A172 (cell line): ENCODE measurements at regions not wholly inside any gene's neighbourhood (a gene's known extent, or its start where the extent isn't known, plus 50 kb on each side); places are given as distances from the start of the nearest gene placed in this dataset.
A peak's percentile ranks its signal among the peaks of the same experiment; 100 is the strongest.

Source experiments
- DNase-seq: peaks from one replicate; pipeline ENCODE4 v3.0.0-alpha.2; 2015; ENCODE audit warnings: low spot score

- no peak for DNase-seq
Measured at GRCh38 chr4:46594661-46595060, 204.7 kb upstream of the GABRA2 start.

- no peak for DNase-seq
Measured at GRCh38 chr4:46586566-46586965, 196.6 kb upstream of the GABRA2 start.

GRCh38 chr4:46581677-46582076 is 191.7 kb upstream of the GABRA2 start:
- DNase-seq = no peak

- no peak for DNase-seq
Measured at GRCh38 chr4:46554760-46555465, 165.0 kb upstream of the GABRA2 start.

GRCh38 chr4:46550471-46550870 is 160.5 kb upstream of the GABRA2 start:
- DNase-seq = no peak

DNA sequence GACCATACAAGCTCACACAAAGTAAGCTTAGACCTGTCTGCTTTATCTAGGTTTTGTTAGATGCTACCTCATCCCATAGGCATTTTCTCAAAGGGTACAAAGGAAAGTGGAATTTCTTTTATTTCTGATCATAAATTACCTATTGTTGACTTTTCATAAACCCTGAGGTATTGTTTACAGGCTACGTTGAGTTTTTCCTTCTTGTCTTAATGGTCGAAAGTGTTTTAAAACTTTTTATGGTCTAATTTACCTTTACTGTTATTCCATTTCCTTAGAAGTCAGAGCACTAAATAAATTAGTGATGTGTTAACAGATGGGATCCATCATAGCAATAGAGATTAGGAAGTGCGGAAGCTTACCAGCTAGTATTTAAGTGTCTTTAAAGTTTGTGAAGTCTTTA is 159.2 kb upstream of the GABRA2 start:
- no peak for DNase-seq

DNA sequence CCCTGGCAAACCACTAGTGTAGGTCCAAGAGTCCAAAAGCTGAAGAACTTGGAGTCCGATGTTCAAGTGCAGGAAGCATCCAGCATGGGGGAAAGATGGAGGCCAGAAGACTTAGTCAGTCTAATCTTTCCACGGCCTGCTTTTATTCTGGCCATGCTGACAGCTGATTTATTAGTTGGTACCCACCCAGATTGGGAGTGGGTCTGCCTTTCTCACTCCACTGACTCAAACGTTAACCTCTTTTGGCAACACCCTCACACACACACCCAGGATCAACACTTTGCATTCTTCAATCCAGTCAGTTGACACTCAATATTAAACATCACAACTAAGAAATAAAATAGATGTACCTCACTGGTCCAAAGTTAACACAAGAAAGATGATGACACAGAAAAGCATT is 134.8 kb upstream of the GABRA2 start:
- DNase-seq = no peak

GRCh38 chr4:46520361-46520760 is 130.4 kb upstream of the GABRA2 start:
- DNase-seq = no peak

DNA sequence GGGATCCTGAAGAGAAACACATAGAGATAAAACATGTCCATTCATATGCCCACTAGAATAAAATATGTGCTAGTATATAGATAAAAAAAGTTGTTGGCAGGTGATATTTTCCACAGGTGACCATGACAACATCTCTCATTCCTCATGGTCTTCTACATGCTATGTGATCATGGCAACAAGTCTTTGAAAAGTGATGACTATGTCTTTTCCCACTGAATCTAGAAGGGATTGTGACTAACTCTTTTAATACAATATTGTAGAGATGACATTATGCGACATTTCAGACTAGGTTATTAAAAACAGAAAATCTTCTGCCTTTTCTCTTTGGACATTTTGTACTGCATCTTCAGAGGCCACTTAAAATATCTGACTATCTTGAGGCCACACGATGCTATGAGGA is 126.0 kb upstream of the GABRA2 start:
- no peak for DNase-seq

GRCh38 chr4:46508216-46508615 is 118.3 kb upstream of the GABRA2 start:
- no peak for DNase-seq

DNA sequence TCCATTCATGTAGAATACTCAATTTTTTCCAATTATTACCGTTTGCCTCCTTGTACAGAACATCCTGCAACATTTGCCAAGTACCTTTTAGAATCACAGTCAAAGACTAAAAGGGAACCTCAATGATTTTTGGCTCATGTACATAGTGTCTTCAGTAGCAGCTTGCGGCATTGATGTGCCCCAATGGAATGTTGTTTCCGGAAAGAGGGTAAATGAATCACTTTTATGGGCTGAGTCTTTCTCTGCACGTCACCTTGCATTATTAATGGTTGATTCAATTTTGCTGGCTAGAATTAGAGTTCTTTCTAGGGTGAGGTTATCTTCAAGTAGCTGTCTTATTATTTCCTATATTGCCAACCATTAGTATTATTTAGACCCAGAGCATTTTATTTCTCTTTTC is 116.9 kb upstream of the GABRA2 start:
- peak; percentile 28 for DNase-seq

DNA sequence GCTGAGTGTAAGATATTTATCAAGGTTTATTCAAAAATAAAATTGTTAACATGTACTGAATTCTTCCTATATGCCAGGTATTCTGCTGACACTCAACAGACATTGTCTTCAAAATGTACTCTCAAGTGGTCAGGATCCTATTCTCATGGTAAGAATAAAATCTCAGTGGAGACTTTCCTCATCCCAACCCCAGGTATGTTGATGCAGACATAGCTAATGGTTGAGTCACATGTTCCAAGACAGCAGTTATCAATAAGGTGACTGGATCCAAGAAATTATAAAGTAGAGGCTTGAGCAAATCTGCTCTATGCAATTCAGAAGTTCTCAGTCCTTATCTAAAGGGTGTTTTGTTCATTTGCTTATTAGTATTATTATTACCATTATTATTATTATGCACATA is 115.2 kb upstream of the GABRA2 start:
- DNase-seq = no peak

DNA sequence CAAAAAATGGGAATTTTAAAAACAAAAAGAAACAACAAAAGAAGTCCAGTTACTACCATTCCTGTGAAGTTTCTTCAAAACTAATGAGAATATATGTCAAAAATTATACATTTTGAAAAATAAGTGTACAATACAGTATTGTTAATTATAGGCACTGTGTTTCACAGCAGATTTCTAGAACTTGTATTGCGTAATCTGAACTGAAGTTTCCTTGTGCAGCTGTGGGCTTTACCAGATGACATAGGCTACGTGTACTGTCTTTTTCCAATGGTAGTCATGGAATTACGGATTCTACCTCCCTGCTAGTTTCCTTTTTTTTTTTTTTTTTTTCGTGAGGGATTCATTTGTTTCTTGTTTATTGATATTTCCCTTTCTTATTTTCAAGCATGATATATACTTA is 113.8 kb upstream of the GABRA2 start:
- DNase-seq = no peak

GRCh38 chr4:46492394-46492793 is 102.5 kb upstream of the GABRA2 start:
- DNase-seq = no peak

DNA sequence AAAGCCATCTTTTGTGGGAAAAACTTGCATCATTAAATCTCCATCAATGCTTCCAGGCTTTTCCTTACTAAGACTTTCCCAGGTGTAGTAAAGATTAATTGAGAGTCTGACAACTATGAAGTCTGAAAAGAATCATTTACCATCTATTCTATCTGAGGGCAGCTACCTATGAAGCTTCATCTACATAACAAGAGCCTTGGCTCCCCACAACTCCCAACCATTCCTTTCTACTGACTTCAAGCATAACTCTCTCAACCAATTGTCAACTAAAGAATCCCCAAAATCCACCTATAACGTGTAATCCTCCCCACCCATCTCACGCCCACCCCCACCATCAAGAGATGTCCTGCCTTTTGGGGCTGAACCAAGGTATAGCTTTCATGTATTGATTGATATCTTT is 101.5 kb upstream of the GABRA2 start:
- DNase-seq = no peak

- DNase-seq = no peak
Measured at GRCh38 chr4:46484881-46485280, 95.0 kb upstream of the GABRA2 start.

DNA sequence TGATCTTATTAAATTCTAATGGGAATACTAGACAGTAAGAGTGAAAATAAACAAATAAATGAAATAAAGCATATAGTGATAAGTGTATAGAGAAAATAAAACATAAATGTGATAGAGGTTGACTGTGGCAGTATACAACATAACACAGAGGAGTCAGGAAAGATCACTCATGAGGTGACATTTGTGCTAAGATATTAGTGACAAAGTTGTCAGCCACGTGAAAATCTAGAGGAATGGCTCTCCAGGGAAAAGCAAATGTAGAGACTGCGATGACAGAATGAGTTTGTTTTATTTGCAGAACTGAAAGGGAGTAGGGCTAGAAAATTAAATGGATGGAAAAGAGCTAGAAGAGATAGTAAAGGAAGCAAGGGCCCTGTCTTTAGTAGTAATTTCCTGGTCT is 72.8 kb upstream of the GABRA2 start:
- no peak for DNase-seq

GRCh38 chr4:46459308-46459707 is 69.4 kb upstream of the GABRA2 start:
- no peak for DNase-seq

- DNase-seq = no peak
Measured at GRCh38 chr4:46450556-46450955, 60.6 kb upstream of the GABRA2 start.

DNA sequence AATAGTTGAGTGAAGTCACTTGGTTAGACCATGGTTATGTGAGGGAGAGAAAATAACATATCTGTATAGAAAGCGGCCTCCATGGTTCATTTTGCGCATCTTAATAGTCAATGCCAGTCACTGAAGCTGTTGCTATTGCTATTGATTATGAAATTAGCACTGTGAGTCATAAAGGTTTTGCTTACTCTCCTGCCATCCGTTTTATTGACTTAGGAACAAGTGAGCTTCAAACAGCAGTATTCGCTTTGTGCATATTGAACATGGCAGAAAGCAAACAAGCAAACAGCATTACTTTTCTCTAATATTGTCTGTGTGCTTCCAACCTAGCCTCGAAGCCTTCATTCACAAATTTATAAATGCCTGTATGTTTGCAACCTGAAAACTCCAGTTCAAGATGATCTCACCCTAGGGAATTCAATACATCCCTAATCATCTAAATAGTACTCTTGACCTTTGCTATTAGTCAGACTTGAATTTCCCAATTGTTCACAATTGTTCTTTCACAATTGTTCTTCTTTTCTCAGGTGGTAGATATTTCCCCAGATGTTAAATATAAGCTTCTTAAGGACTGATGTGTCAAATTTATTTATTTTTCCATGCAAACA is 55.9 kb upstream of the GABRA2 start:
- DNase-seq = no peak

- DNase-seq = no peak
Measured at GRCh38 chr4:46444318-46445000, 54.5 kb upstream of the GABRA2 start.

DNA sequence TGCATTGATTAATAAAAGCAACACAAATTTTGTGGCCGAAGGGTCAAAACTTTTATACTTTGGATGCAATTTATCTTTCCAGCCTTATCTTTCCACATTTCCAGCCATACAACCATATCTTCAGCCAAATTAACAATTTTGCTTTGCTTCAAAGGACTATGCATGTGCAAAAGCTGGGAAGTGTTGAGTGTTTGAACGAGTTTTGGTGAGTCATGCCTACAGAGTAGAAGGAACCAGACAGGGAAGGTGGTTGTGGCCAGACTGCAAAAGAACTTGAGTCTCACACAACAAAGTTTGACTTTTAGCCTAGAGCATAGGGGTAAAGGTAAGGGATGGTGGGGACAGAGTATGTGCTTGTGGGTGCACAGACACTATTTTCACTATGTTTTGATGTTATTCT is 53.0 kb upstream of the GABRA2 start:
- no peak for DNase-seq

DNA sequence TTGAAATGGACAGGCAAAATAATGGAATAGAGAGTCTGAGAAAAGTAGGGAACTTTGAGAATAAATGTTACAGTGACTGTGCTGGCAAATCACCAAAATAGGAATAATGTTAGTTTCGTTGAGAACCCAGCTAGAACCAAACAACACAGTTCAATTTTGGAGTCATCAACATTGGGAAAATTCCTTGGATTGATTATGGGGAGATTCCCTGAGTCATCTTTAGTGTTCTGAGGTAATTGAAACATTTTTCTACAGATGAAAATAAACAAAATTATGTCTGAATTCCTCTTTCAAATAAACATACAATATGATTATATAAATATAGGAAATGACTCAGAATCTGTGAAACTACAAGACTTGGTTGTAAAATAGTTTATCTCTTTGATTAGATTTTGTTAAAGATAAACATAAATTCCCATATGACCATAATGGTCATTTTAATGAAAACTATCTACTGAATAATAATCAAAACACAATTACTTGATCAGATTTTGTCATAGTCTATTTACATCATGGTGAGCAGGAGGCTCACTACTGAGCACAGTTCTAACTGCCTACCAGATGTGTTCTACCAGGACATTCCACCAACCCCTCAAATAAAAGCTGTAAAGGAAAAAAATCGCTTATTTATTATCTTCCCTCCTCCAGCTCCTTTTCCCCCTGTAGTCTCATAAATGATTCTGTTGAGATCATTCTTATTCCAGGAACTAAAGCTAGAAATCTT is 51.4 kb upstream of the GABRA2 start:
- DNase-seq = no peak
